Left ventricle myocardium superior (tissue), 1 donor: ENCODE measurements at regions not wholly inside any gene's neighbourhood (a gene's known extent, or its start where the extent isn't known, plus 50 kb on each side); places are given as distances from the start of the nearest gene placed in this dataset.

Experiments used
- ATAC-seq: fragments of 200-7000 bp; cut with Tn5 transposase; one replicate; pipeline ENCODE4 v1.9.1; 2020; ENCODE audit warnings: mild to moderate bottlenecking, moderate library complexity
- DNase-seq: peaks from one replicate; pipeline ENCODE4 v3.0.0-alpha.2; 2020
- intact Hi-C: fragments of 100-400 bp; cut with micrococcal nuclease; formaldehyde crosslinking; loops from one replicate; pipeline ENCODE4 v1.11.0; 2022
- donor health status: DM: no; HTN: yes; CAD: no; lungs with severe emphysema.

- DNase-seq: no peak
- no peak for ATAC-seq
- intact Hi-C loops: no loop called here
Measured at GRCh38 chr3:182697345-182697919, 95.9 kb upstream of the ATP11B start.

DNA sequence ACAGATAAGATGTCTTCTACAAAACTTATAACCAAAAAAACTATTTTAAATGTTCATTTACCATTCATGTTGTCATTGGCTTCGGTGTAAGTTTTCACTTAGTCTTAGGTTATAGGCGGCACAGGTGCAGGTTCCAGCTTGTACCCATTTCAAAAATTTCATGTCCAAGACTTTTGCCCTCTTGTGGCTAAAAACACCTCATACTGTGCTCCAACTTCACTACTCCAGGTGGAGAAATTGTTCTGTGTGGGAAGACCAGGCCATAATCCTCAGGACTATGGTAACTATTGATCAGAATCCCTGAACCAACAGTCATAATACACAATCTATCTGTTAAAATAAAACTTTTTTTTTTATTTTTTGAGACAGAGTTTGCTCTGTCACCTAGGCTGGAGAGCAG, 95.2 kb upstream of the ATP11B start:
- DNase-seq: no peak

DNA sequence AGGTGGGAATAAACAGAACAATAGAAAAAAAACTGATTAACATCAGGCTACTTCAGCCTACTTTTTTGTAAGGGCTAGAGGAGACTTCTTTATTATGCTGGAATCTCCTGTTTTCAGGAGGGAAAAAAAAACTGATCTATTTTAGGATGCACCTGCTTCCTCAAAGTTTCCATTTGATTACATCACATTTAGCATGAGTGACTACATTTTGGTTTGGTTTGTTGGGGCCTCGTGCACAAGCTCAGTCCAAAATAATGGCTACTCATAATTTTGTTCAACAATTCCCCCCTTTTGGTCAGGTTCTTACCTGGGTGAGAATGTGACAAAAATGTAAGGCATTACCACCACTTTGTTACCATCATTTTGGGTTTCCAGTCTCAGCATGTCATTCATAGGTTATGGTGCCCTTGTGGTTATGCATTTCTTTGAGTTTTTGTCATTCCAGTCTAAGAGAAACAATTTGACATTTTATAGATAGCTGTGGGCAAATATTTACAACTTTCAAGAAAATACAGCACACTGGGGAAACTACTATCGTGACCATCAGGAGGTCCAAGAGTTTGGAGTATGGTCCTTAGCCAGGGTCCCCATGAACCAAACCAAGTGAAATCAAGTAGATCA, 93.6 kb upstream of the ATP11B start:
- ATAC-seq (no peak), DNase-seq (no peak)
- intact Hi-C loops: no loop called here

More for the DNA sequence above, 95.2 kb upstream of the ATP11B start:
- intact Hi-C loops: no loop called here
- ATAC-seq: no peak

GRCh38 chr3:182702216-182702615, 91.1 kb upstream of the ATP11B start:
- no peak for ATAC-seq
- intact Hi-C loops: no loop called here
- DNase-seq: no peak

DNA sequence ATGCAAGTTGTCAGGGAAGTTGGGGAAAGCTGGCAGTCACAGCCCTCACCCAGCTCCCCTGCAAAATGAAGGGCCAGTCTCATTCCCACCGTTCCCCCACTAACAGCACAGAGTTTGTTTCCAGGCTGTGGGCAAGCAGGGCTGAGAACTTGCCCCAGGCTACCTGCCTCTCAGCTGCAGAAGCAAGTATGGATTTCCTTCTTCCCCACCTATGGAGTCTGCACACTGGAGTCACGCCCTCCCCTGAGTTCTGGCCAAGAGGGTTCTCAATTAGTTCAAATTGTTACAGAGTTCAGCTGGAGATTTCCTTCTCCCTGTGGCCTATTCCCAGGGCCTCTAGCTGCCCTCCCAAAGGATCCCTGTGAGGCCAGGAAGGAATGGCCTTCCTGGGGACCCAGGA, 90.1 kb upstream of the ATP11B start:
- intact Hi-C loops: no loop called here
- ATAC-seq (no peak), DNase-seq (no peak)

DNA sequence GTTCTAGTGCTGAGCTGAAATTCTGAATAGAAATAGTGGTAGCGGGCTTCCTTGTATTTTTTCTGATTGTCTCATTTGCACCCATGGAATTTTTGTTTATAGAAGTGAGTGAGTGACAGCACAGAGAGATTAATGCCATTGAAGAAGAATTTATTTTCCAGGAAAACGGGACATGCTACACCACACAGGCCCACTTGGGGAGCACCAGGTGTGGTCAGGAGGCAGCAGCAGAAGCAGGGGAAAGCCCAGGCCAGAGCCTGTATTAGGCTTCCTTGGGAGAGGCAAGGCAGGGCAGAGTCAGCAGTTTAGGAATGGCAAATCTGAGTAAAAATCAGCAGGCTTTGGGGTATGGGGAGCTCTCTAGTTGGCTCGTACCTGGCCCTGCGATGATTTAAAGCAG, 88.4 kb upstream of the ATP11B start:
- no peak for DNase-seq
- no peak for ATAC-seq
- intact Hi-C loops: no loop called here

GRCh38 chr3:182708810-182709209, 84.5 kb upstream of the ATP11B start:
- intact Hi-C loops: no loop called here
- no peak for ATAC-seq
- no peak for DNase-seq

DNA sequence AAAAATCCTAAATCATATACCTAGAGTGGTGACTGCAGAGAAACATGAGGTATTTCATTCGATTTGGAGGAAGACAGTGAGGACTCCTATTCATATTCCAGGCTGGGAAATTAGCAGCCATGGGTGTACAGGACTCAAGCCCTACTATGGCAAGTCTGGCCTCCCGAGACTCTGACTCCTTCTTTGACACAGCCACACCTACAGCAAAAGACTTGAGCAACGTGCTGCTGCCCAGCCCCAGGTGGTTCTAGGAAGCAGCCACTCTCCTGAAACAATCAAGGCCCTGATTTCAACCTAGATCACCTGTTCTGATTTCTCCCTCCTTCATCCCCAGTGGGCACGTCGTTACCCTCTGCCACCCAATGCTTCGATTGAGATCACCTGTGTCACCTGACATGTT, 84.0 kb upstream of the ATP11B start:
- intact Hi-C loops: no loop called here
- ATAC-seq (no peak), DNase-seq (no peak)

DNA sequence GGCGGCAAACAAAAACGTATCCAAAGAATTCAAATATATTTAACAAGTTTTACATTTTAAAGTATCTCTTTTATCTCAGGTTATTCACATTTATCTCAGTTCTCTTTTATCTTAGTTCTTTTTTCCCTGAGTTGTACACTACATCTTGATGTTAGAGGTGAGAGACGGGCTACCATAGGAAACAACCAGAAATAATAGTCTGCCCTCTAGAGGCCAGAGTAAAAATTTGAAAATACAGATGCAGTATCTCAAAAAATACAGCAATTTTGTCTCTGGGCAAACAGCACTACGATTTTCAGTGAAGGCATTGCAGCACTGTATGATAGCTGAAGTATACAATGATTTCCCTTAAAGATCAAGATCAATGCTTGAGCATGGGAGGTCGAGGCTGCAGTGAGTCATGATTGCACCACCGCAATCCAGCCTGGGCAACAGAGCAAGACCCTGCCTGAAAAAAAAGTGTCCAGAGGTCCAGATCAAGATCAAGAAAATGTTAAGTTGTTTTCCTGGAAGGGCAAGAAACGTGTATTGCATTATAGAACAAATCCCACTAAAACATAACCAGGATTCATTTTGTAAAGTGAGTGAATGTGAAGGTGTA, 82.6 kb upstream of the ATP11B start:
- DNase-seq (no peak), ATAC-seq (no peak)
- intact Hi-C loops: no loop called here

GRCh38 chr3:182711261-182711683, 82.0 kb upstream of the ATP11B start:
- DNase-seq (no peak), ATAC-seq (no peak)
- intact Hi-C loops: no loop called here

DNA sequence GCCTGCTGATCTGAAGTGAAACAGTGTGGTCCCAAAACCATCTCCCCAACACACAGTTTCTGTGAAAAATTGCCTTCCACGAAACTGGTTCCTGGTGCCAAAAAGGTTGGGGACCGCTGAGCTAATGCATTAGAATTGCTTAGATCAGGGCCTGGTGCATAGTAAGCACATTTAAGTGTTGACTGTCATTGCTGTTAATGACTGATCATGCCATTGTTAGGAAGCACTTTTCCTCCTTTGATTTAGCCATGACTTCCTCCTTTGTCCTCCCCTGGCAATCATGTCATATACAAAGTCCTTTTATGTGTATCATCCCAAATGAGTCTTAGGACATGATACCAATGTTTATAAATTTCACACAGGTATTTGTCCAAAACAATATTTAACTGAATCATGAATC, 81.5 kb upstream of the ATP11B start:
- DNase-seq: no peak
- intact Hi-C loops: no loop called here
- no peak for ATAC-seq

GRCh38 chr3:182713111-182713510, 80.2 kb upstream of the ATP11B start:
- no peak for ATAC-seq
- DNase-seq: no peak
- intact Hi-C loops: no loop called here

GRCh38 chr3:182713743-182714517, 79.4 kb upstream of the ATP11B start:
- peak; percentile 86 for ATAC-seq
- intact Hi-C loops: loop anchor here (2.0 kb wide), 1 partner anchor 123 kb away; no protein-coding TSS in a partner anchor

GRCh38 chr3:182715006-182715405, 78.3 kb upstream of the ATP11B start:
- DNase-seq: no peak
- intact Hi-C loops: loop anchor here (2.0 kb wide), 1 partner anchor 122 kb away; no protein-coding TSS in a partner anchor
- ATAC-seq: peak; percentile 86

More at GRCh38 chr3:182713743-182714517, 79.4 kb upstream of the ATP11B start:
- no peak for DNase-seq

DNA sequence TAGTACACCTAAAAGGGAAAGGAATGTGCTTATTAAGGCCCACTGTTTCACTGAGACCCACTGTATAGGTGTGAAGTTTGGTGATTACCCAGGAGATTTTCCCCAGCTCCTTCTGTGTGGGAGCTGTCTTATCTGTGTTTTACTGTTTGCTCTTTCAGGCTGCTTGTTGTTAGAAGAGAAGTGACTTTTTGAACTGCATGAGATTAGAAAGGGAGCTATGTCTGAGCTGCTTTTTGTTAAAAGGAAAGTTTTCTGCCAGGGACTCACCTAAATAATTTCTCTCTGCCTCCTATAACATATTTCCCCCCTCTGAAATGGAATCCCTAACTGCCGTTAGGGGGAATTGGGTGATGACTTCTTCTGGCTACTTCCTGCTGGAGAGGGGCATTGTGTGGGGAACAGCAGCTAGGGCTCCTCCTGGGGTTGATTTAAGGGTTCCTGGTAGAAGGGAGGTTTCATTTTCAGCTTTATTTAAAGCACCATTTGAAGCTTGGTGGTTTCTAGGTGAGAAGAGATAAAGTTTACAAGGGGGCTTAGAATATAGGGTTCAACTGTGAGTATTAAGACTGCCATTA, 77.1 kb upstream of the ATP11B start:
- DNase-seq (no peak), ATAC-seq (peak; percentile 22)
- intact Hi-C loops: no loop called here

GRCh38 chr3:182717216-182717615, 76.1 kb upstream of the ATP11B start:
- ATAC-seq (no peak), DNase-seq (no peak)
- intact Hi-C loops: no loop called here

GRCh38 chr3:182722907-182723306, 70.4 kb upstream of the ATP11B start:
- intact Hi-C loops: no loop called here
- no peak for ATAC-seq
- no peak for DNase-seq

- ATAC-seq: no peak
- intact Hi-C loops: no loop called here
- DNase-seq: no peak
Measured at GRCh38 chr3:182723596-182723995, 69.7 kb upstream of the ATP11B start.

- peak; percentile 17 for ATAC-seq
- no peak for DNase-seq
- intact Hi-C loops: no loop called here
Measured at GRCh38 chr3:182725372-182726251, 67.7 kb upstream of the ATP11B start.
